GM12878 (cell line): ENCODE measurements at regions not wholly inside any gene's neighbourhood (a gene's known extent, or its start where the extent isn't known, plus 50 kb on each side); places are given as distances from the start of the nearest gene placed in this dataset.

Experiments used
- ATAC-seq: fragments of 200-7000 bp; cut with Tn5 transposase; 3 replicates; pipeline ENCODE4 v1.9.1; 2020; ENCODE audit warnings: mild to moderate bottlenecking, moderate library complexity
- BruUV-seq: library from RNA; stranded (reverse); fragments of 400-500 nt; replicated peaks from 2 replicates; lab custom pipeline; 2021; lab: Mats Ljungman, UMichigan
- CTCF ChIA-PET: fragments of 300-600 bp; sonication (Branson Sonifier 250); formaldehyde crosslinking; extraction: SDS; loops from one replicate; lab custom pipeline; 2021; ENCODE audit warnings: inconsistent platforms; lab: Yijun Ruan, JAX
- POLR2A ChIA-PET: fragments of 350-600 bp; formaldehyde crosslinking; extraction: SDS; loops from one replicate; lab custom pipeline; 2021; ENCODE audit warnings: inconsistent platforms; lab: Charles Lee
- RAD21 ChIA-PET: fragments of 300-600 bp; sonication (Branson Sonifier 250); formaldehyde crosslinking; loops from one replicate; lab custom pipeline; 2023; ENCODE audit warnings: antibody characterized with exemption; ENCODE audit not compliant: unreplicated experiment; lab: Charles Lee
- SMC1A ChIA-PET: fragments of 300-600 bp; sonication (Branson Sonifier 250); formaldehyde crosslinking; loops from one replicate; lab custom pipeline; 2023; ENCODE audit not compliant: unreplicated experiment, uncharacterized antibody; lab: Charles Lee
- DNase-seq: peaks from one replicate; pipeline ENCODE4 v3.0.0-alpha.2; 2011; ENCODE audit warnings: low read depth, low spot score
- FAIRE-seq: peaks from 3 replicates; lab custom pipeline; 2011; peaks lifted over from hg19 to GRCh38; lab: Jason Lieb, UNC
- H2AFZ ChIP-seq: 2 replicates; pipeline ENCODE4 v1.6.0; 2011; ENCODE audit warnings: low read depth, low read length, control low read depth; ENCODE audit not compliant: control insufficient read depth
- H3K27ac ChIP-seq: 2 replicates; pipeline ENCODE4 v1.5.1; 2011; ENCODE audit warnings: control low read depth; ENCODE audit not compliant: control insufficient read depth, insufficient read depth
- H3K27me3 ChIP-seq, 2 experiments: replicated peaks in 1 of 2; 2 replicates each; pipeline versions ENCODE4 v1.6.0 to v1.6.1; 2011; ENCODE audit warnings: low read length in 1 of 2; ENCODE audit not compliant: control insufficient read depth in 2 of 2, insufficient read depth in 2 of 2
- H3K36me3 ChIP-seq, 2 experiments: 2 replicates each; pipeline ENCODE4 v1.5.1; 2011; ENCODE audit warnings: low read length in 1 of 2; ENCODE audit not compliant: control insufficient read depth in 2 of 2, insufficient read depth in 2 of 2
- H3K4me1 ChIP-seq: 2 replicates; pipeline ENCODE4 v1.6.1; 2011; ENCODE audit warnings: mild to moderate bottlenecking, low read length, moderate library complexity, mixed read lengths; ENCODE audit not compliant: control insufficient read depth, insufficient read depth
- H3K4me2 ChIP-seq: 2 replicates; pipeline ENCODE4 v1.6.0; 2011; ENCODE audit warnings: control low read depth; ENCODE audit not compliant: control insufficient read depth, insufficient read depth
- H3K4me3 ChIP-seq: fragments of 200-600 bp; sonication (generic); 2 replicates; pipeline ENCODE4 v1.5.1; 2016
- H3K79me2 ChIP-seq: 2 replicates; pipeline ENCODE4 v1.6.0; 2011; ENCODE audit warnings: low read length; ENCODE audit not compliant: control insufficient read depth, insufficient read depth
- H3K9ac ChIP-seq: 2 replicates; pipeline ENCODE4 v1.8.0; 2011; ENCODE audit warnings: low read length, control low read depth, mixed read lengths; ENCODE audit not compliant: control insufficient read depth, insufficient read depth
- H3K9me3 ChIP-seq: replicated peaks from 3 replicates; pipeline ENCODE4 v1.5.1; 2011; ENCODE audit warnings: mild to moderate bottlenecking, low read length; ENCODE audit not compliant: control insufficient read depth, insufficient read depth
- H4K20me1 ChIP-seq: 2 replicates; pipeline ENCODE4 v1.6.0; 2011; ENCODE audit not compliant: control insufficient read depth, insufficient read depth
- ASH2L ChIP-seq: fragments of 300-600, 200-600 bp; sonication (generic); IDR thresholded peaks from 2 replicates; pipeline ENCODE4 v1.6.1; 2017; ENCODE audit warnings: low read depth, mild to moderate bottlenecking, borderline replicate concordance
- ATF2 ChIP-seq: IDR thresholded peaks from 2 replicates; pipeline ENCODE4 v1.6.1; 2012; ENCODE audit warnings: low read length, inconsistent platforms
- BRCA1 ChIP-seq: IDR thresholded peaks from 2 replicates; pipeline ENCODE4 v1.6.1; 2011; ENCODE audit warnings: low read depth, low read length, improper control_type of control experiment
- CBX3 ChIP-seq: fragments of 200-600 bp; sonication (generic); IDR thresholded peaks from 2 replicates; pipeline ENCODE4 v1.6.1; 2016; ENCODE audit warnings: low read depth, borderline replicate concordance
- CREM ChIP-seq: IDR thresholded peaks from 2 replicates; pipeline ENCODE4 v1.6.1; 2014; ENCODE audit warnings: antibody characterized with exemption, low read depth
- E2F8 ChIP-seq: fragments of 450-650 bp; IDR thresholded peaks from 2 replicates; pipeline ENCODE4 v1.6.1; 2018; ENCODE audit warnings: mild to moderate bottlenecking, low read depth, moderate library complexity; ENCODE audit not compliant: partially characterized antibody
- FOS ChIP-seq: IDR thresholded peaks from 3 replicates; pipeline ENCODE4 v1.6.1; 2011; ENCODE audit warnings: borderline replicate concordance; ENCODE audit not compliant: insufficient read length; ENCODE audit errors: extremely low read depth
- FOXK2 ChIP-seq: fragments of 450-650 bp; IDR thresholded peaks from 2 replicates; pipeline ENCODE4 v1.6.1; 2017; ENCODE audit warnings: mild to moderate bottlenecking, moderate library complexity
- MEF2A ChIP-seq: IDR thresholded peaks from 2 replicates; pipeline ENCODE4 v1.6.1; 2011; ENCODE audit warnings: low read depth, mild to moderate bottlenecking, low read length, moderate library complexity; ENCODE audit not compliant: insufficient read depth
- NFIC ChIP-seq: IDR thresholded peaks from 2 replicates; pipeline ENCODE4 v1.6.1; 2012; ENCODE audit warnings: low read depth, mild to moderate bottlenecking, inconsistent platforms, low read length, moderate library complexity
- NFXL1 ChIP-seq: fragments of 450-650 bp; IDR thresholded peaks from 2 replicates; pipeline ENCODE4 v1.6.1; 2017; ENCODE audit warnings: antibody characterized with exemption, mild to moderate bottlenecking, borderline replicate concordance
- NFYB ChIP-seq: IDR thresholded peaks from 2 replicates; pipeline ENCODE4 v1.6.1; 2011; ENCODE audit warnings: low read depth, mild to moderate bottlenecking, low read length, improper control_type of control experiment, moderate library complexity; ENCODE audit not compliant: insufficient read depth
- POU2F2 ChIP-seq: IDR thresholded peaks from 3 replicates; pipeline ENCODE4 v1.6.1; 2011; ENCODE audit warnings: low read depth, mild to moderate bottlenecking, low read length, borderline replicate concordance
- RELB ChIP-seq: fragments of 450-650 bp; IDR thresholded peaks from 2 replicates; pipeline ENCODE4 v1.6.1; 2017; ENCODE audit warnings: low read depth, mild to moderate bottlenecking, moderate library complexity
- TCF12 ChIP-seq: IDR thresholded peaks from 2 replicates; pipeline ENCODE4 v1.6.1; 2011; ENCODE audit warnings: low read depth, mild to moderate bottlenecking, low read length
- YBX1 ChIP-seq: fragments of 450-650 bp; IDR thresholded peaks from 2 replicates; pipeline ENCODE4 v1.6.1; 2016; ENCODE audit warnings: antibody characterized with exemption
- WGBS: methylation state at CpG from one replicate; pipeline ENCODE4 v1.1.6; 2016; ENCODE audit warnings: low lambda C conversion rate; ENCODE audit not compliant: insufficient replicate concordance, insufficient coverage; ENCODE audit errors: missing lambda C conversion rate; 5-methylcytosine and 5-hydroxymethylcytosine counted together
- in situ Hi-C: fragments of 300-500 bp; cut with MboI; formaldehyde crosslinking; loops from 9 replicates; pipeline ENCODE4 v1.14.3; 2018; ENCODE audit warnings: mixed read lengths
- intact Hi-C: fragments of 100-400 bp; cut with micrococcal nuclease; formaldehyde crosslinking; loops from one replicate; pipeline ENCODE4 v1.14.2; 2022; ENCODE audit not compliant: unreplicated experiment

GRCh38 chr10:107284187-107284586 is 119.7 kb upstream of the SORCS1 start:
- no peak for TF ChIP-seq FOXK2
- no peak for TF ChIP-seq CBX3
- no peak for TF ChIP-seq CREM
- no peak for TF ChIP-seq BRCA1
- no peak for TF ChIP-seq NFIC
- no peak for TF ChIP-seq POU2F2
- no peak for TF ChIP-seq ATF2
- no peak for TF ChIP-seq FOS
- no peak for TF ChIP-seq NFXL1
- no peak for TF ChIP-seq MEF2A
- no peak for TF ChIP-seq RELB
- TF ChIP-seq ASH2L = no peak
- no peak for TF ChIP-seq E2F8
- no peak for TF ChIP-seq TCF12
- no peak for TF ChIP-seq YBX1
- TF ChIP-seq NFYB = no peak
- TF ChIP-seq, all 136 proteins: peak for 0
- no peak overlapping the region for H3K4me3 ChIP-seq
- no peak overlapping the region for H2AFZ ChIP-seq
- FAIRE-seq (no peak), ATAC-seq (no peak), DNase-seq (no peak)
- no peak overlapping the region for H3K27ac ChIP-seq
- H4K20me1 ChIP-seq = no peaks in the 10 kb centered on the region
- H3K9me3 ChIP-seq = no peaks in the 10 kb centered on the region
- no peak overlapping the region for H3K4me2 ChIP-seq
- POLR2A ChIA-PET = no interaction called here
- 36% methylated on average over 2 of the region's 2 CpGs for WGBS
- intact Hi-C loops = no loop called here
- in situ Hi-C loops = no loop called here
- CTCF ChIA-PET = no interaction called here
- no TSS peak for BruUV-seq
- RAD21 ChIA-PET = no interaction called here
- H3K4me1 ChIP-seq = no peaks in the 10 kb centered on the region
- H3K79me2 ChIP-seq = no peaks in the 10 kb centered on the region
- no peak overlapping the region for H3K9ac ChIP-seq
- H3K27me3 ChIP-seq = no peaks in the 10 kb centered on the region
- no peaks in the 10 kb centered on the region for H3K36me3 ChIP-seq
- SMC1A ChIA-PET = no interaction called here
